ENCODE measurements at regions not wholly inside any gene's neighbourhood (a gene's known extent, or its start where the extent isn't known, plus 50 kb on each side); places are given as distances from the start of the nearest gene placed in this dataset.

DNA sequence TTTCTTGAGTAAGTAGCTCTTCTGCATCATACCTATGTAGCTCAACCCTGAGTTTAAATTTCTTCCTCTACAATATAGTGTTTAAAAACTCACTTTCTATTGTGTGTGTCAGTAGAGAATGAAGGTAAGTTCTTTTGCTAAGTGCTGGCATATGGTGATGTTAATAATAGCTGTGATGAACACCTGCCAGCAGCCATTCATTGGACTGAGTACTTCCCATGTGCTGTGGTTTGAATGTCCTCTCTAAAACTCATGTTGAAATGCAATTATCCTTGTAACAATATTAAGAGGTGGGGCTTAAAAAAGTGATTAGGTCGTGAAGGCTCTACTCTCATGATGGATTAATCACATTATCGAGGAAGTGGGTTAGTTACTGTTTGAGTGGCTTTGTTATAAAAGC lies 645.2 kb upstream of the RGMB start:
- Mint-ChIP-seq H3K27me3 (ENCODE audit: low read depth in 3 of 3) (no peaks in the 10 kb centered on the region), H3K4me1 (no peaks in the 10 kb centered on the region), H3K9me3 (peaks cover 0 to 6% (median 0%) of the 10 kb centered on the region in 7 donors), H3K4me3 (no peak overlapping the region), H3K27ac (no peak overlapping the region), H3K36me3 (no peaks in the 10 kb centered on the region)
- Histone ChIP-seq H3K4me3 (replicated peaks in 1 of 3; ENCODE audit: low read depth in 2 of 3, low read length in 3 of 3) (no peak overlapping the region), H3K4me2 (replicated peaks; ENCODE audit: extremely low read depth, low read length, poor library complexity, severe bottlenecking) (no peak overlapping the region), H3K36me3 (replicated peaks in 1 of 2; ENCODE audit: control insufficient read depth in 1 of 2, insufficient read depth in 2 of 2, low read length in 2 of 2) (no peaks in the 10 kb centered on the region), H3K27ac (ENCODE audit: low read depth in 1 of 2, low read length in 2 of 2) (no peak overlapping the region), H2AFZ (ENCODE audit: insufficient read depth, low read depth, low read length, poor library complexity, severe bottlenecking) (no peak overlapping the region), H3K9me3 (replicated peaks in 1 of 2; ENCODE audit: control insufficient read depth in 1 of 2, insufficient read depth in 1 of 2, low read length in 2 of 2) (no peaks in the 10 kb centered on the region), H3K4me1 (ENCODE audit: control insufficient read depth in 1 of 2, insufficient read depth in 2 of 2, low read length in 2 of 2) (no peaks in the 10 kb centered on the region), H3K79me2 (ENCODE audit: insufficient read depth, low read length) (no peaks in the 10 kb centered on the region), H3K27me3 (ENCODE audit: control insufficient read depth in 2 of 2, insufficient read depth in 2 of 2, low read length in 2 of 2) (no peaks in the 10 kb centered on the region), H3K9ac (ENCODE audit: insufficient read depth, low read length, poor library complexity, severe bottlenecking) (no peak overlapping the region), H4K20me1 (ENCODE audit: insufficient read depth, low read length) (no peaks in the 10 kb centered on the region)
- WGBS (ENCODE audit: insufficient coverage), result no CpG with 5 or more reads among the region's 2 CpGs
- intact Hi-C loops (cut with micrococcal nuclease), result no loop called here
- DNase-seq, result no peak
- TF ChIP-seq, protein P1, sequence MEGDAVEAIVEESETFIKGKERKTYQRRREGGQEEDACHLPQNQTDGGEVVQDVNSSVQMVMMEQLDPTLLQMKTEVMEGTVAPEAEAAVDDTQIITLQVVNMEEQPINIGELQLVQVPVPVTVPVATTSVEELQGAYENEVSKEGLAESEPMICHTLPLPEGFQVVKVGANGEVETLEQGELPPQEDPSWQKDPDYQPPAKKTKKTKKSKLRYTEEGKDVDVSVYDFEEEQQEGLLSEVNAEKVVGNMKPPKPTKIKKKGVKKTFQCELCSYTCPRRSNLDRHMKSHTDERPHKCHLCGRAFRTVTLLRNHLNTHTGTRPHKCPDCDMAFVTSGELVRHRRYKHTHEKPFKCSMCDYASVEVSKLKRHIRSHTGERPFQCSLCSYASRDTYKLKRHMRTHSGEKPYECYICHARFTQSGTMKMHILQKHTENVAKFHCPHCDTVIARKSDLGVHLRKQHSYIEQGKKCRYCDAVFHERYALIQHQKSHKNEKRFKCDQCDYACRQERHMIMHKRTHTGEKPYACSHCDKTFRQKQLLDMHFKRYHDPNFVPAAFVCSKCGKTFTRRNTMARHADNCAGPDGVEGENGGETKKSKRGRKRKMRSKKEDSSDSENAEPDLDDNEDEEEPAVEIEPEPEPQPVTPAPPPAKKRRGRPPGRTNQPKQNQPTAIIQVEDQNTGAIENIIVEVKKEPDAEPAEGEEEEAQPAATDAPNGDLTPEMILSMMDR (IDR thresholded peaks at IDR 0.05), result no peak

DNA sequence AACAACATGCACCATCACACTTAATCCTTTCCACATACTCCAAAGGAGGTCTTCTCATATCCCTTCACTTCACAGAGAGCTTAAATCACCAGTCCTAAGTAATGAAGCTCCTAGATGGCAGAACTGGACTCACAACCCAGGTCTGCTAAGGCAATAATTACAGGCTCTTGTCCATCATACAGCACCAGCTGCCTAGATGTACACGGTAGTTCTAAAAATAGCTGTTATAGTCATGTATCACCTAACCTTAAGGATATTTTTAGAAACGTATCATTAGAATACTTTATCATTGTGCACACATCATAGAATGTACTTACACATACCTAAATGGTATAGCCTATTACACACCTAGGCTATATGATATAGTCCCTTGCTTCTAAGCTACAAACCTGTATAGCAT lies 644.6 kb upstream of the RGMB start:
- no peak overlapping the region for H3K4me3 ChIP-seq (replicated peaks in 1 of 3; ENCODE audit: low read depth in 2 of 3, low read length in 3 of 3)
- no peaks in the 10 kb centered on the region for H3K36me3 ChIP-seq (replicated peaks in 1 of 2; ENCODE audit: control insufficient read depth in 1 of 2, insufficient read depth in 2 of 2, low read length in 2 of 2)
- H3K27me3 Mint-ChIP-seq (ENCODE audit: low read depth in 3 of 3), result no peaks in the 10 kb centered on the region
- no peak overlapping the region for H2AFZ ChIP-seq (ENCODE audit: insufficient read depth, low read depth, low read length, poor library complexity, severe bottlenecking)
- H3K36me3 Mint-ChIP-seq, result no peaks in the 10 kb centered on the region
- no peak overlapping the region for H3K27ac Mint-ChIP-seq
- H3K4me2 ChIP-seq (replicated peaks; ENCODE audit: extremely low read depth, low read length, poor library complexity, severe bottlenecking), result no peak overlapping the region
- H3K79me2 ChIP-seq (ENCODE audit: insufficient read depth, low read length), result no peaks in the 10 kb centered on the region
- H4K20me1 ChIP-seq (ENCODE audit: insufficient read depth, low read length), result no peaks in the 10 kb centered on the region
- no peak overlapping the region for H3K9ac ChIP-seq (ENCODE audit: insufficient read depth, low read length, poor library complexity, severe bottlenecking)
- H3K27me3 ChIP-seq (ENCODE audit: control insufficient read depth in 2 of 2, insufficient read depth in 2 of 2, low read length in 2 of 2), result no peaks in the 10 kb centered on the region
- no peak overlapping the region for H3K27ac ChIP-seq (ENCODE audit: low read depth in 1 of 2, low read length in 2 of 2)
- intact Hi-C loops (cut with micrococcal nuclease), result no loop called here
- DNase-seq, result no peak
- peaks cover 0 to 6% (median 0%) of the 10 kb centered on the region in 7 donors for H3K9me3 Mint-ChIP-seq
- no peaks in the 10 kb centered on the region for H3K4me1 ChIP-seq (ENCODE audit: control insufficient read depth in 1 of 2, insufficient read depth in 2 of 2, low read length in 2 of 2)
- no peaks in the 10 kb centered on the region for H3K4me1 Mint-ChIP-seq
- no peak overlapping the region for H3K4me3 Mint-ChIP-seq
- H3K9me3 ChIP-seq (replicated peaks in 1 of 2; ENCODE audit: control insufficient read depth in 1 of 2, insufficient read depth in 1 of 2, low read length in 2 of 2), result no peaks in the 10 kb centered on the region
- TF ChIP-seq, protein P1 (IDR thresholded peaks at IDR 0.05), result no peak
- WGBS (ENCODE audit: insufficient coverage), result 100% methylated on average over 1 of the region's 2 CpGs
